Chondrocyte (in vitro differentiated cells): ENCODE measurements at regions not wholly inside any gene's neighbourhood (a gene's known extent, or its start where the extent isn't known, plus 50 kb on each side); places are given as distances from the start of the nearest gene placed in this dataset.

Experiments
- DNase-seq: peaks from one replicate; pipeline ENCODE4 v3.0.0; 2021; ENCODE audit warnings: mixed read lengths, low spot score
- H3K27ac Mint-ChIP-seq: one replicate; pipeline ENCODE4 v1.8.0; 2021; ENCODE audit warnings: mild to moderate bottlenecking, moderate library complexity, mixed read lengths; ENCODE audit not compliant: unreplicated experiment
- H3K27me3 Mint-ChIP-seq: 2 replicates; pipeline ENCODE4 v1.8.0; 2021; ENCODE audit warnings: low read depth, mixed read lengths
- H3K36me3 Mint-ChIP-seq: 2 replicates; pipeline ENCODE4 v1.8.0; 2021; ENCODE audit warnings: low read depth, mixed read lengths
- H3K4me1 Mint-ChIP-seq: 2 replicates; pipeline ENCODE4 v1.8.0; 2021; ENCODE audit warnings: low read depth, mild to moderate bottlenecking, mixed read lengths
- H3K4me3 Mint-ChIP-seq: one replicate; pipeline ENCODE4 v1.8.0; 2021; ENCODE audit warnings: mild to moderate bottlenecking, moderate library complexity, mixed read lengths; ENCODE audit not compliant: unreplicated experiment
- H3K9me3 Mint-ChIP-seq: 2 replicates; pipeline ENCODE4 v1.8.0; 2021; ENCODE audit warnings: low read depth, mixed read lengths
- CTCF ChIP-seq: fragments of 200-600 bp; sonication (generic); IDR thresholded peaks from 2 replicates; pipeline ENCODE4 v1.5.0; 2021; ENCODE audit warnings: antibody characterized with exemption, mild to moderate bottlenecking, moderate library complexity

DNA sequence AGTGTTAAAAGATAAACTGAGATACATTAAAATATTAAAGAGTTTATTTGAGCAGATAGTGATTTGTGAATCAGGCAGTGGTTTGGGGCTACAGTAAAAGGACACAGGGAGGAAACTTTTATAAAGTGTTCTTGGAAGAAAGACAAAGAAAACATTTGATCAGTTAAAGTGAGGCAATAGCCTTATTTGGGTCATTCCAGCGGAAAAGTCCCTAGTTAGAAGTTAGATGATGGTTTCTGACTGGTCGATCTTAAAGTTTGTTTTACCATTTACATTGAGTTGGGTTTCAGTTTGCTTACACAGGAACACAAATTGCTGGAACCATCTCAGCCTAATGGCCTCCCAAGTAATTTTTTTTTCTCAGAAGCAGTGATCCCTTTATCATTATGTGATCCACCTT, 69.7 kb downstream of the PPP1R2C start:
- no peaks in the 10 kb centered on the region for H3K27me3 Mint-ChIP-seq
- H3K36me3 Mint-ChIP-seq, result no peaks in the 10 kb centered on the region
- no peaks in the 10 kb centered on the region for H3K4me1 Mint-ChIP-seq
- peaks cover 3% of the 10 kb centered on the region for H3K9me3 Mint-ChIP-seq
- H3K27ac Mint-ChIP-seq, result no peak overlapping the region
- no peak for DNase-seq
- TF ChIP-seq CTCF, result no peak
- H3K4me3 Mint-ChIP-seq, result no peak overlapping the region

- peaks cover 3% of the 10 kb centered on the region for H3K9me3 Mint-ChIP-seq
- no peak for DNase-seq
- no peak for TF ChIP-seq CTCF
- H3K4me3 Mint-ChIP-seq, result no peak overlapping the region
- H3K36me3 Mint-ChIP-seq, result no peaks in the 10 kb centered on the region
- H3K4me1 Mint-ChIP-seq, result no peaks in the 10 kb centered on the region
- H3K27me3 Mint-ChIP-seq, result no peaks in the 10 kb centered on the region
- no peak overlapping the region for H3K27ac Mint-ChIP-seq
Observed at GRCh38 chrX:42707742-42708141, 70.2 kb downstream of the PPP1R2C start.

GRCh38 chrX:42704454-42704853, 73.5 kb downstream of the PPP1R2C start:
- no peak overlapping the region for H3K4me3 Mint-ChIP-seq
- no peaks in the 10 kb centered on the region for H3K36me3 Mint-ChIP-seq
- H3K27me3 Mint-ChIP-seq, result no peaks in the 10 kb centered on the region
- no peak for TF ChIP-seq CTCF
- H3K9me3 Mint-ChIP-seq, result peaks cover 8% of the 10 kb centered on the region
- no peak overlapping the region for H3K27ac Mint-ChIP-seq
- H3K4me1 Mint-ChIP-seq, result no peaks in the 10 kb centered on the region
- DNase-seq, result no peak

DNA sequence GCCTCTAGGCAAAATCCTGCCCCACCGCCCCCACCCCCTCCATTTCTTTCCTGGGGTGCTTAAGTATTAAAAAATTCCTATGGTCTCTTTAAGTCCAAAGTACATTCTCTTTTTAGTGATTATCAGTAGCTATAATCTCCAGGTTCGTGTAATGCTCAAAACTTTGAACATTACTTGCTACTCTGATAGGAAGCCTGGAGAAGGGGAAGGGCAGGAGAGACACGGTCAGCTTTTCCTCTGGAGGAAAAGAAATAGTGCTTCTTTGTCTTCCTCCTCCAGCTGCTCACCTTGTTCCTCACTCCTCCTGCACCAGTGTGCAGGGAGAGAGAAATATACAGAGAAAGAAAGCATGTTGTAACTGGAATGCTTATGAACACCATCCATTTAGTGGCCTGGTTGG, 80.4 kb downstream of the PPP1R2C start:
- H3K27ac Mint-ChIP-seq, result no peak overlapping the region
- H3K36me3 Mint-ChIP-seq, result no peaks in the 10 kb centered on the region
- no peak overlapping the region for H3K4me3 Mint-ChIP-seq
- H3K4me1 Mint-ChIP-seq, result no peaks in the 10 kb centered on the region
- H3K27me3 Mint-ChIP-seq, result no peaks in the 10 kb centered on the region
- DNase-seq, result no peak
- TF ChIP-seq CTCF, result no peak
- peaks cover 10% of the 10 kb centered on the region for H3K9me3 Mint-ChIP-seq

DNA sequence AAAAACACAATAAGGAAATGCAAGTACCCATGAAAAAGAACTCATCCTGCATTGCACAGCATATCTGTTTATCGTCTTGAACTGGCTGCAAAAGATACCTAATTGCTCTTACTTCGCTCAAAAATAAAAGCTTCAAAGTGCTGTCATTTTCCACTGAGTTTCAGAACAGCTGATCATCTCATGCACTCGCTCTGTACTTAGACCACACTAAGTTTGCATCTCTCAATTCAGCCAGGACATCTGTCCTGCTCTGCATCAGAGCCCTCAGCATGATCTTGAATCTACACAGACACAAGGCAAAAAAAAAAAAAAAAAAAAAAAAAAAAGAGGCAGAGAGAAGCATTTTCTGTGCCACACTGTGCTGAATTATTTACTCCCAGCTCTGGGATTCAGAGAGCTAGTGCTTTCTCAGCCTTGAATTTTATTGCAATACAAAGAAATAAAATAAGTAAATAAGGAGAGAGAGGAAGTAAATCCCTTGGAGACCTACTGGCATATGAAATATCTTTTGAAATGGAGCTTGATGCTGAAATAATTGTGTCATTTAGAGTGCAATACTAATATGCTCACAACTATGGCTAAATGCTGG, 81.3 kb downstream of the PPP1R2C start:
- DNase-seq, result no peak
- H3K27me3 Mint-ChIP-seq, result no peaks in the 10 kb centered on the region
- no peak overlapping the region for H3K4me3 Mint-ChIP-seq
- TF ChIP-seq CTCF, result no peak
- no peaks in the 10 kb centered on the region for H3K4me1 Mint-ChIP-seq
- peaks cover 7% of the 10 kb centered on the region for H3K9me3 Mint-ChIP-seq
- H3K27ac Mint-ChIP-seq, result no peak overlapping the region
- no peaks in the 10 kb centered on the region for H3K36me3 Mint-ChIP-seq
